ENCODE measurements at regions not wholly inside any gene's neighbourhood (a gene's known extent, or its start where the extent isn't known, plus 50 kb on each side); places are given as distances from the start of the nearest gene placed in this dataset.

GRCh38 chr12:93042684-93043083 lies 113.6 kb upstream of the EEA1 start (continued):
- no peak for TF ChIP-seq ZNF114 (CRISPR knock-in tag; IDR thresholded peaks at IDR 0.05)
- no peak for TF ChIP-seq STAT1 (IDR thresholded peaks at IDR 0.05; ENCODE audit: unreplicated experiment)
- TF ChIP-seq ETS1 (IDR thresholded peaks at IDR 0.05) = no peak
- no peak for TF ChIP-seq CREB1 (CRISPR knock-in tag; IDR thresholded peaks at IDR 0.05; ENCODE audit: low read depth)
- TF ChIP-seq, protein P1, sequence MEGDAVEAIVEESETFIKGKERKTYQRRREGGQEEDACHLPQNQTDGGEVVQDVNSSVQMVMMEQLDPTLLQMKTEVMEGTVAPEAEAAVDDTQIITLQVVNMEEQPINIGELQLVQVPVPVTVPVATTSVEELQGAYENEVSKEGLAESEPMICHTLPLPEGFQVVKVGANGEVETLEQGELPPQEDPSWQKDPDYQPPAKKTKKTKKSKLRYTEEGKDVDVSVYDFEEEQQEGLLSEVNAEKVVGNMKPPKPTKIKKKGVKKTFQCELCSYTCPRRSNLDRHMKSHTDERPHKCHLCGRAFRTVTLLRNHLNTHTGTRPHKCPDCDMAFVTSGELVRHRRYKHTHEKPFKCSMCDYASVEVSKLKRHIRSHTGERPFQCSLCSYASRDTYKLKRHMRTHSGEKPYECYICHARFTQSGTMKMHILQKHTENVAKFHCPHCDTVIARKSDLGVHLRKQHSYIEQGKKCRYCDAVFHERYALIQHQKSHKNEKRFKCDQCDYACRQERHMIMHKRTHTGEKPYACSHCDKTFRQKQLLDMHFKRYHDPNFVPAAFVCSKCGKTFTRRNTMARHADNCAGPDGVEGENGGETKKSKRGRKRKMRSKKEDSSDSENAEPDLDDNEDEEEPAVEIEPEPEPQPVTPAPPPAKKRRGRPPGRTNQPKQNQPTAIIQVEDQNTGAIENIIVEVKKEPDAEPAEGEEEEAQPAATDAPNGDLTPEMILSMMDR (conservative IDR thresholded peaks at IDR 0.05; ENCODE audit: low read depth in 2 of 2) = no peak
- no peak for TF ChIP-seq POLR2AphosphoS5 (IDR thresholded peaks at IDR 0.05; ENCODE audit: low read depth)
- no peak for TF ChIP-seq EZH2 (IDR thresholded peaks at IDR 0.05; ENCODE audit: low read depth, unreplicated experiment)

DNA sequence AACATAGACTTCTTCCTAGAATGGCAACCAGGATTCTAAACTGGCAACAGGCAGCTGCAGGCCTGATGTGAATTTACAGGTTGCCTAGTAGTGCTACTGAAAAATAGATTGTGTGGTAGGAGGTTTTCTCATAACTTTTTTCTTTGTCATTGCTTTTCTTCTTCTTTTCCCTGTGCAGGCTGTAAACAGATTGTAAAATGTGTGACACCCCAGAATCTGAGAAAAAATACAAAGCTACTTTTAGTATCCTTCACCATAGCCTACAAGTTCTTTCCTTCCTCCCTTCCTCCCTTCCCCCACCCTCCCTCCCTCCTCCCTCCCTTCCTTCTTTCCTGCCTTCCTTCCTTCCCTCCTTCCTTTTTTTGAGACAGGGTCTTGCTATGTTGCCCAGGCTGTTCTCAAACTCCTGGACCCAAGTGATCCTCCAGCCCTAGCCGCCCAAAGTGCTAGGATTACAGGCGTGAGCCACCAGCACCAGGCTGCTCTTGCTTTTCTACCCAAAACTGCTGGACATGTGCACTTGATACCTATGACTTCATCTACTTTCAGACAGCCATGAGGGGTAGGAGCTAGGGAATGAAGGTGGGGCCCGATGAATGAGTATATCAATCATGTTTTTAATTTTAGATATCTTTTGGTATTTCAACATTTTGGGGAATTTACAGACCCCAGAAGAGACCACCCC lies 114.2 kb upstream of the EEA1 start:
- H3F3A ChIP-seq (replicated peaks; ENCODE audit: low read depth) = no peaks in the 10 kb centered on the region
- H3K27ac Mint-ChIP-seq = no peak overlapping the region; the same call in 1 of the 2 replicates
- H3K4me3 ChIP-seq = no peak overlapping the region
- H4K20me1 ChIP-seq (replicated peaks; ENCODE audit: insufficient read depth) = no peaks in the 10 kb centered on the region
- no peaks in the 10 kb centered on the region for H3K36me3 ChIP-seq (ENCODE audit: insufficient read depth)
- H3K27me3 Mint-ChIP-seq (ENCODE audit: insufficient read depth, low read depth, poor library complexity) = no peaks in the 10 kb centered on the region
- no peaks in the 10 kb centered on the region; the same call in 1 of the 3 replicates for H3K4me1 Mint-ChIP-seq
- no peak for DNase-seq (ENCODE audit: low spot score)
- peak overlapping the region; percentile 38 for H2AFZ ChIP-seq
- no peak overlapping the region for H3K27ac ChIP-seq (ENCODE audit: low read depth)
- no peaks in the 10 kb centered on the region for H3K36me3 Mint-ChIP-seq (ENCODE audit: low read depth)
- no peak for ATAC-seq
- no peaks in the 10 kb centered on the region; the same call in 1 of the 2 replicates for H3K4me1 ChIP-seq (ENCODE audit: insufficient read depth)
- H3K9me2 ChIP-seq (ENCODE audit: insufficient read depth) = peaks cover 16% of the 10 kb centered on the region; the same call in 1 of the 2 replicates
- no peak overlapping the region for H3K4me3 Mint-ChIP-seq
- H3K27me3 ChIP-seq (ENCODE audit: insufficient read depth) = no peaks in the 10 kb centered on the region
- H3K9me3 Mint-ChIP-seq = 0 out of 3 replicates have a peak, but pooled peaks cover 2% of the 10 kb centered on the region
- H3K4me2 ChIP-seq = no peak overlapping the region
- no peaks in the 10 kb centered on the region for H3K79me2 ChIP-seq (replicated peaks; ENCODE audit: insufficient read depth)
- TF ChIP-seq NANOG (IDR thresholded peaks at IDR 0.05; ENCODE audit: borderline replicate concordance) = no peak
- no peak for TF ChIP-seq EZH2phosphoT487 (IDR thresholded peaks at IDR 0.05; ENCODE audit: unreplicated experiment)
- no peak for TF ChIP-seq STAT1 (IDR thresholded peaks at IDR 0.05; ENCODE audit: unreplicated experiment)
- no peak for TF ChIP-seq ZNF114 (CRISPR knock-in tag; IDR thresholded peaks at IDR 0.05)
- no peak for TF ChIP-seq JUNB (IDR thresholded peaks at IDR 0.05; ENCODE audit: unreplicated experiment)
- no peak for TF ChIP-seq ZNF331 (CRISPR knock-in tag; IDR thresholded peaks at IDR 0.05; ENCODE audit: low read depth)
- TF ChIP-seq EZH2 (IDR thresholded peaks at IDR 0.05; ENCODE audit: low read depth, unreplicated experiment) = no peak
- TF ChIP-seq, protein P2, sequence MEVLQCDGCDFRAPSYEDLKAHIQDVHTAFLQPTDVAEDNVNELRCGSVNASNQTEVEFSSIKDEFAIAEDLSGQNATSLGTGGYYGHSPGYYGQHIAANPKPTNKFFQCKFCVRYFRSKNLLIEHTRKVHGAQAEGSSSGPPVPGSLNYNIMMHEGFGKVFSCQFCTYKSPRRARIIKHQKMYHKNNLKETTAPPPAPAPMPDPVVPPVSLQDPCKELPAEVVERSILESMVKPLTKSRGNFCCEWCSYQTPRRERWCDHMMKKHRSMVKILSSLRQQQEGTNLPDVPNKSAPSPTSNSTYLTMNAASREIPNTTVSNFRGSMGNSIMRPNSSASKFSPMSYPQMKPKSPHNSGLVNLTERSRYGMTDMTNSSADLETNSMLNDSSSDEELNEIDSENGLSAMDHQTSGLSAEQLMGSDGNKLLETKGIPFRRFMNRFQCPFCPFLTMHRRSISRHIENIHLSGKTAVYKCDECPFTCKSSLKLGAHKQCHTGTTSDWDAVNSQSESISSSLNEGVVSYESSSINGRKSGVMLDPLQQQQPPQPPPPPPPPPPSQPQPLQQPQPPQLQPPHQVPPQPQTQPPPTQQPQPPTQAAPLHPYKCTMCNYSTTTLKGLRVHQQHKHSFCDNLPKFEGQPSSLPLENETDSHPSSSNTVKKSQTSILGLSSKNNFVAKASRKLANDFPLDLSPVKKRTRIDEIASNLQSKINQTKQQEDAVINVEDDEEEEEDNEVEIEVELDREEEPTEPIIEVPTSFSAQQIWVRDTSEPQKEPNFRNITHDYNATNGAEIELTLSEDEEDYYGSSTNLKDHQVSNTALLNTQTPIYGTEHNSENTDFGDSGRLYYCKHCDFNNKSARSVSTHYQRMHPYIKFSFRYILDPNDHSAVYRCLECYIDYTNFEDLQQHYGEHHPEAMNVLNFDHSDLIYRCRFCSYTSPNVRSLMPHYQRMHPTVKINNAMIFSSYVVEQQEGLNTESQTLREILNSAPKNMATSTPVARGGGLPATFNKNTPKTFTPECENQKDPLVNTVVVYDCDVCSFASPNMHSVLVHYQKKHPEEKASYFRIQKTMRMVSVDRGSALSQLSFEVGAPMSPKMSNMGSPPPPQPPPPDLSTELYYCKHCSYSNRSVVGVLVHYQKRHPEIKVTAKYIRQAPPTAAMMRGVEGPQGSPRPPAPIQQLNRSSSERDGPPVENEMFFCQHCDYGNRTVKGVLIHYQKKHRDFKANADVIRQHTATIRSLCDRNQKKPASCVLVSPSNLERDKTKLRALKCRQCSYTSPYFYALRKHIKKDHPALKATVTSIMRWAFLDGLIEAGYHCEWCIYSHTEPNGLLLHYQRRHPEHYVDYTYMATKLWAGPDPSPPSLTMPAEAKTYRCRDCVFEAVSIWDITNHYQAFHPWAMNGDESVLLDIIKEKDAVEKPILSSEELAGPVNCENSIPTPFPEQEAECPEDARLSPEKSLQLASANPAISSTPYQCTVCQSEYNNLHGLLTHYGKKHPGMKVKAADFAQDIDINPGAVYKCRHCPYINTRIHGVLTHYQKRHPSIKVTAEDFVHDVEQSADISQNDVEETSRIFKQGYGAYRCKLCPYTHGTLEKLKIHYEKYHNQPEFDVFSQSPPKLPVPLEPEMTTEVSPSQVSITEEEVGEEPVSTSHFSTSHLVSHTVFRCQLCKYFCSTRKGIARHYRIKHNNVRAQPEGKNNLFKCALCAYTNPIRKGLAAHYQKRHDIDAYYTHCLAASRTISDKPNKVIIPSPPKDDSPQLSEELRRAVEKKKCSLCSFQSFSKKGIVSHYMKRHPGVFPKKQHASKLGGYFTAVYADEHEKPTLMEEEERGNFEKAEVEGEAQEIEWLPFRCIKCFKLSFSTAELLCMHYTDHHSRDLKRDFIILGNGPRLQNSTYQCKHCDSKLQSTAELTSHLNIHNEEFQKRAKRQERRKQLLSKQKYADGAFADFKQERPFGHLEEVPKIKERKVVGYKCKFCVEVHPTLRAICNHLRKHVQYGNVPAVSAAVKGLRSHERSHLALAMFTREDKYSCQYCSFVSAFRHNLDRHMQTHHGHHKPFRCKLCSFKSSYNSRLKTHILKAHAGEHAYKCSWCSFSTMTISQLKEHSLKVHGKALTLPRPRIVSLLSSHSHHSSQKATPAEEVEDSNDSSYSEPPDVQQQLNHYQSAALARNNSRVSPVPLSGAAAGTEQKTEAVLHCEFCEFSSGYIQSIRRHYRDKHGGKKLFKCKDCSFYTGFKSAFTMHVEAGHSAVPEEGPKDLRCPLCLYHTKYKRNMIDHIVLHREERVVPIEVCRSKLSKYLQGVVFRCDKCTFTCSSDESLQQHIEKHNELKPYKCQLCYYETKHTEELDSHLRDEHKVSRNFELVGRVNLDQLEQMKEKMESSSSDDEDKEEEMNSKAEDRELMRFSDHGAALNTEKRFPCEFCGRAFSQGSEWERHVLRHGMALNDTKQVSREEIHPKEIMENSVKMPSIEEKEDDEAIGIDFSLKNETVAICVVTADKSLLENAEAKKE (CRISPR knock-in tag; IDR thresholded peaks at IDR 0.05) = no peak
